ENCODE measurements at regions not wholly inside any gene's neighbourhood (a gene's known extent, or its start where the extent isn't known, plus 50 kb on each side); places are given as distances from the start of the nearest gene placed in this dataset.

DNA sequence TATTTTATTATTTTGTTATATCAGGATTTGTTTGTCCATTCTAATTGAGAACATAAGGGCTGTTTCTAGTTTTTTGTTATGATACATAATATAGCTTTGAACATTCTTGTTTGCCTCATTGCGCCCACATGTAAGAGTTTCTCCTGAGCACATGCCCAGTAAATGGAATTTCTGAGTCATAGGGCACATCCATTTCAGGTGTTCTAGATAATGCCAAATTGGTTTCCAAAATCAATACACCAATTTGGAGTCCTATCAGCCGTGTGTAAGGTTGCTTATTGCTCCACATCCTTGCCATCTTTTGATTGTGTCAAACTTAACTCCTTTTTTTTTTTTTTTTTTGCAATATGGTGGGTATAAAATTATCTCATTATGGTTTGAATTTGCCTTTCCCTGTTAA, 97.9 kb upstream of the RESF1 start:
- H3K4me1 ChIP-seq = no peaks in the 10 kb centered on the region
- no peaks in the 10 kb centered on the region for H3K9me3 ChIP-seq
- H3K4me3 ChIP-seq = no peak overlapping the region
- H3K36me3 ChIP-seq = no peaks in the 10 kb centered on the region
- H3K27ac ChIP-seq = no peak overlapping the region
- H3K27me3 ChIP-seq = no peaks in the 10 kb centered on the region
- TF ChIP-seq CTCF (IDR thresholded peaks at IDR 0.05) = no peak
- no peak for DNase-seq (ENCODE audit: low spot score)

DNA sequence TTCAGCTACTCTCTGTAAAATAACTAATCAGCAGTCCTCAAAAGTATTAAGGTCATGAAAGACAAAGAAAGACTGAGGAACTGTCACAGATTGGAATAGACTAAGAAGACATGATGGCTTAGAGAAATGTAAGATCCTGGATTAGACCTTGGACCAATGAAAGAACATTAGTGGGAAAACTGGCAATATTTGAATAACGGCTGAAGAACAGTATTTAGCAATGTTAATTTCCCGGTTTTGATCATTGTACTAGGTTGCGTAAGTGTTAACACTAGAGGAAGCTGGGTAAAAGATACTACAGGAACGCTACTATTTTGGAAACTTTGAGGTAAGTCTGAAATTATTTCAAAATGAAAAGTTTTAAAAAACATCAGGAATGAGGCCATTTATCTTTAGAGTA, 98.8 kb upstream of the RESF1 start:
- no peak for DNase-seq (ENCODE audit: low spot score)
- Histone ChIP-seq H3K9me3 (no peaks in the 10 kb centered on the region), H3K36me3 (no peaks in the 10 kb centered on the region), H3K27ac (no peak overlapping the region), H3K4me3 (no peak overlapping the region), H3K4me1 (no peaks in the 10 kb centered on the region), H3K27me3 (no peaks in the 10 kb centered on the region)
- no peak for TF ChIP-seq CTCF (IDR thresholded peaks at IDR 0.05)

DNA sequence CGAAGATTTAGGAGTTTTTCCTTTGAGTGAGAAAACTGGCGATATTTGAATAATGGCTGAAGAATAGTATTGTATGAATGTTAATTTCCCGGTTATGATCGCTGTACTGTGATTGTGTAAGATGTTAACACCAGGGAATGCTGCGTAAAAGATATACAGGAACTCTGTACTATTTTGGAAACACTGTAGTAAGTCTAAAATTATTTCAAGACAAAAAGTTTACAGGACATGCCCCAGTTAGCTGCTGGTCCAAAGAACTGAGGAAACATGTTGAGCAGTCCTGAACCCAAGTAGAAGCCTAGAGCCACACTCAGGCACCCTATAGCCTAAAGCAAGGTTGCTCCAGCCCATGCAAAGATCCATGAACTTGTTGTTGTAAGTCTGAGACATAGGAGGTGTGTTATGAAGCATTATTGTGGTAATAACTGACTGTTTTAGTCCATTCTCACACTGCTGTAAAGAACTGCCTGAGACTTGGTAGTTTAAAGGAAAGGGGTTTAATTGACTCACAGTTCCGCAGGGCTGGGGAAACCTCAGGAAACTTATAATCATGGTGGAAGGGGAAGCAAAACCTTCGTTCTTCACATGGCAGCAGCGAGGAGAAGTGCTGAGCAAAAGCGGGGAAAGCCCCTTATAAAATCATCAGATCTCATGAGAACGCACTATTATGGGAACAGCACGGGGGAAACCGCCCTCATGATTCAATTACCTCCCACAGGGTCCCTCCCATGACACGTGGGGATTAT, 99.8 kb upstream of the RESF1 start:
- Histone ChIP-seq H3K4me1 (no peaks in the 10 kb centered on the region), H3K36me3 (no peaks in the 10 kb centered on the region), H3K4me3 (no peak overlapping the region), H3K27me3 (no peaks in the 10 kb centered on the region), H3K27ac (no peak overlapping the region), H3K9me3 (no peaks in the 10 kb centered on the region)
- no peak for DNase-seq (ENCODE audit: low spot score)
- TF ChIP-seq CTCF (IDR thresholded peaks at IDR 0.05) = no peak

GRCh38 chr12:31855427-31855826, 103.8 kb upstream of the RESF1 start:
- Histone ChIP-seq H3K4me3 (no peak overlapping the region), H3K9me3 (peaks cover 0 to 7% of the 10 kb centered on the region in 2 donors), H3K4me1 (peaks cover 0 to 4% of the 10 kb centered on the region in 2 donors), H3K27me3 (no peaks in the 10 kb centered on the region), H3K27ac (no peak overlapping the region), H3K36me3 (no peaks in the 10 kb centered on the region)
- DNase-seq (ENCODE audit: low spot score) = no peak
- TF ChIP-seq CTCF (IDR thresholded peaks at IDR 0.05) = no peak

DNA sequence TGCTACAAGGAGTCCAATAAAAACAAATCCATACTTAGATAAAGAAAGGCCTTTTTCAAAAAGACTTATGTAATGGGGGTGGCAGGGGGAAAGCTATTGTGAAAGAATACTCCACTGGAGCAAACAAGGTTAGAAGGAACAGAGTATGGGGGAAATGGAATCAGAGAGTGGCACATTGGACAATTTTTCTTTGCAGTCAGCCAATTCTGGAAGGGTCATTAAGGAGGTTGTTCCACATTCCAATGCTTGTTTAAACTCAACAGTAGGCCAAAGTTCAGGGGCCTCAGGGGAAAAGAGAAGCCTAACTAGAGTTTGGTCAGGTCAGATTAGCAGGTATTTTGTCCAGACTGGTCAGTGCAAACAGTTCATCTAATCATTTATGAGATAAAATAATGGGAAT, 105.2 kb upstream of the RESF1 start:
- Histone ChIP-seq H3K9me3 (peaks cover 0 to 22% of the 10 kb centered on the region in 2 donors), H3K4me1 (peaks cover 0 to 4% of the 10 kb centered on the region in 2 donors), H3K4me3 (no peak overlapping the region), H3K27me3 (no peaks in the 10 kb centered on the region), H3K27ac (no peak overlapping the region), H3K36me3 (no peaks in the 10 kb centered on the region)
- DNase-seq (ENCODE audit: low spot score) = no peak
- TF ChIP-seq CTCF (IDR thresholded peaks at IDR 0.05) = no peak

DNA sequence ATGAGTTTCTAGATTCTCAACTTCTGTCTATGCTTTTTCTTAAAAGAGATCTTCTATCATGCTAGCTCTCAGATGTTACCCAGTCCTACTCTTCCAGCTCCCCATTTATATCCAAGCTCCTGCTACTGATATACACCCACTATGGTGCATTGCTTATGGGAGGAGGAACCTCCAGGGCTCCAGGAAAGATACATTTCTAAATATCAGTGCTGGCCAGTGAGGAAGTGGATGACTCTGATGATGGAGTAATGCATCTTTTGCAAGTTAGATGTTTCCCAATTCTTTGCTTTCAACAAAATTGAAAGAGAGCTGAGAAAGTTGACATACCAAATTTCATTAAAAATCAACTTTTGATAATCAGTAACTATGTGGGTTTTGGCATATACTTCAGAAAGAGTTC, 105.7 kb upstream of the RESF1 start:
- Histone ChIP-seq H3K36me3 (no peaks in the 10 kb centered on the region), H3K9me3 (peaks cover 3 to 26% of the 10 kb centered on the region in 2 donors), H3K27ac (no peak overlapping the region), H3K27me3 (no peaks in the 10 kb centered on the region), H3K4me3 (no peak overlapping the region), H3K4me1 (peaks cover 0 to 4% of the 10 kb centered on the region in 2 donors)
- TF ChIP-seq CTCF (IDR thresholded peaks at IDR 0.05) = no peak
- DNase-seq (ENCODE audit: low spot score) = no peak
